Amygdala (tissue), 56 donors: ENCODE measurements at regions not wholly inside any gene's neighbourhood (a gene's known extent, or its start where the extent isn't known, plus 50 kb on each side); places are given as distances from the start of the nearest gene placed in this dataset.

Experiments used
- DNase-seq, 56 donors: peaks; one replicate each; lab custom pipeline; 2025; lab: John Stamatoyannopoulos, UW

GRCh38 chr5:88666761-88667495, 216.1 kb downstream of the MEF2C start:
- peak in 1 of 56 donors; percentile 66 for DNase-seq

- DNase-seq: peak in 23 of 56 donors; percentile 24 to 83 (median 49)
Measured at GRCh38 chr5:88665750-88666215, 217.2 kb downstream of the MEF2C start.

DNA sequence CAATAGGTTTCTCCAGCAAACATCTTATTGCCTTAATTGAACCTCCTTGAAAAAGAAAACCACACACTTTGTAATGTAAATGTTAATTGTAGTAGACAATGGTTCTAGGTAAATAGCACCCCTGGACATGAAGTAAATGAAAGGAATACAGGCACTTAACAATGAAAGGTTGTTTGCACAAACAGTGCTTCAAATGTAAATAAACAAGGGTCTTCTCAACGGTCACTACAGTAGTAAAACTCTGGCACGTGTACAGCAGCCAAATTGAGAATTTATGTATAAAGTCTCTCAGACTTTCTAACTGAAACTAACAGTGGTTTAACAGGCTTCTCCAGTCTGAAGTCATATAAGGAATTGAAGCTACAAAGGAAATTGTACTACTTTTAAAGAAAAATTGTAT, 218.3 kb downstream of the MEF2C start:
- no peak for DNase-seq

GRCh38 chr5:88663793-88664216, 219.2 kb downstream of the MEF2C start:
- peak in 14 of 56 donors; percentile 7 to 73 (median 38) for DNase-seq

GRCh38 chr5:88662846-88663245, 220.1 kb downstream of the MEF2C start:
- no peak for DNase-seq

GRCh38 chr5:88661806-88662207, 221.2 kb downstream of the MEF2C start:
- DNase-seq: no peak

GRCh38 chr5:88660947-88661805, 221.8 kb downstream of the MEF2C start:
- peak in 51 of 56 donors; percentile 69 to 99 (median 97) for DNase-seq

- peak in 26 of 56 donors; percentile 53 to 93 (median 74) for DNase-seq
Measured at GRCh38 chr5:88660264-88660946, 222.6 kb downstream of the MEF2C start.

DNA sequence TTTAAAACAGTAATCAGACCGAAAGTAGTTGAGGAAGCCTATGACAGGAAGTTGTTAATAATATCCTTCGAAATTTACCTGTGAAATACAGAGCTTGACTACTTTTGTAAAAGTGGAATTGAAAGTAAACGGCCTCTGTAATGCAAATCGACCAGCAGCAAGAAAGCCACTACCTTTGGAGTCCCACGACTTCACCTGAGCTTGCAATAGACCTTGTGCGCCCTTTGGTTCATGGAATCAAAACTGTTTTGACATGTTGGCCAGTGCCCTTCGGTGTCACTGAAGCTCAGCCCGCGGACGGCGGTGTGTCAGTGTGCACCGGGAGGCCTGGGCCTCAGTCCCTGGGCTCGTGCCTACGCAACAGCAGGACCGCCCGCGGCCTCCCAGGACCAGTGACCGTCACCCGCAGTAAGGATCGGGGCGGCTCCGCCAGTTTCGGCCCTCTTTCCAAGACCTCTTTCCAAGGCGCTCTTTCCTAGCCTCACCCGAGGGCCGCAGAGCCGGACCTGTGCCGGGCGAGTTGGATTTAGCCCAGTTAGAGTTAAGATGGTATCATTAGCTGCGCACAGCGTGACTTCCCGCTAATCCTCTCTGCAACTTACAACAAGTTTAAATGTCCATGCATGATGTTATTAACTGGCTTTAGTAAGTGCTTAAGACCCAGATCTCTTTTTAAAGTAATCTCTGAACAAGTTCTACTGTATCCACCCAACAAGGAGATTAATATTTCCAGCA, 223.3 kb downstream of the MEF2C start:
- DNase-seq: peak in 30 of 56 donors; percentile 12 to 75 (median 52)

GRCh38 chr5:88658886-88659285, 224.1 kb downstream of the MEF2C start:
- no peak for DNase-seq

DNA sequence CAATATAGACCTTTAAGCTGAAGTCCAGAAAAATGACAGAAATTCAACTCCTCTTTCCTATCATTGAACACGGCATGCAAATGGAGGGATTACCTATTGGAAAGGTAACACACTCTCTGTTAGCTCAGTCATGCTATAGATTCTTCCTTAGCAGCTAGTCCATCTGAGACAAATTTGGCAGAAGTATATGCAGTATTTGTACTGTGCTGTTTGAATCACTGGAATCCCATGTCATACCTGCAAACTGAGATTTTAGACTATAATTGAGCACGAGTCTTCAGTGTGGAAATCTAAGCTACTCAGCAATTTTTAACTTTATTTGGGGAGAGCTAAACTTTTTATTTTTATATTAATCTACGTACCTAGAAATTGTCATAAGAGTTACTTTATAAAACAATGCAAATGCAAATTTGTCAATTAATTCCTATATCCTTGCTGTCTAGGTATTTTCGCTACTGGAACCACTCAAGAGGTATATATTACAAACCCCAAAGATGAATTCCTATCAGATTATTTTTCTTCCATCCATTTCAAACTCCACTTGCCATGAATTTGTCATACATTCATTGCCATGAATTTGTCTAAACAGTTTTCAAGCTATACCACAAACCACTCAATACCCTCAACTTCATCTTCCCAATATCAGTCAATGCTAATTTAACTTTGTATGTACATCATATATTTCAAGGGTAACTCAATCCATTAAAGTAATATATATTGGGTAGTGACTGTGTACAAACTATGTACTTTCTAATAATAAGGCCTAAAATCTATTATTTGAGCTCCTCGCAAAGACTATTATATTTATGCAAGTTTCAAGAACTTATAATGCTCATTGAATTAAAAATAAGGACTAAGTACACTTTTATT, 224.8 kb downstream of the MEF2C start:
- no peak for DNase-seq

- no peak for DNase-seq
Measured at GRCh38 chr5:88657136-88657535, 225.8 kb downstream of the MEF2C start.

DNA sequence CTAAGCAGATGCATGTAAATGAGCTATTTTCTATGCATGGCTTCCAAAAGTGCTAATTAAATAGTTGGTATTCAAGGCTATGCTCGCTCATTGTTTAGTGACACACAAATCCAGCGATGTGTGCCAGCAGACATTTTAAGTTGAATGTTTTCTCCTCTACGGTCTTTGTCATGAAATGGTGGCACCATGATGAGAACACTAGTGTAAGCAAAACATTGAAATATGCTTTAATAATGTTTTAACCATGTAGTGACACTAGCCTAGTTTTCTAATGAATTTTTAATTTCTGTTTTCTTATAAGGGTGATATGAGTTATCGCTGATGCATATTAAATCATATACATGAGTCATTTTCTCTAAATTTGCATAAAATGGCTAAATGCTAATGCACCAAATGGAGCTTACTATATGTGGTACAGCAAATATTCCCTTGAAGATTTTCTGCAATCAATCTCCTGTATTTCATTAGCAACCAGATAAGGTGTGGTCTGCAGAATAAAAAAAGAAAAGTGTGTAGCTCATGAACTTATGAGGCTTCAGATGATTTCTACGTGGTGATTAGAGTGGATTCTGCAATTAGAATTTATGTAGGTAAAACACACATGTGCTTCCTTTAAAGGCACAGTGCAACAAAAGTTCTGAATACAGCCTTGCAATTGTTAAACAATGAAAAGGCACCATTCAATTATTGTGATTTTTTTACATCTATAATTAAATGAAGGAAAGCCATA, 226.6 kb downstream of the MEF2C start:
- peak in 10 of 56 donors; percentile 7 to 68 (median 32) for DNase-seq

- no peak for DNase-seq
Measured at GRCh38 chr5:88653471-88653870, 229.5 kb downstream of the MEF2C start.

- DNase-seq: no peak
Measured at GRCh38 chr5:88647901-88648300, 235.1 kb downstream of the MEF2C start.

DNA sequence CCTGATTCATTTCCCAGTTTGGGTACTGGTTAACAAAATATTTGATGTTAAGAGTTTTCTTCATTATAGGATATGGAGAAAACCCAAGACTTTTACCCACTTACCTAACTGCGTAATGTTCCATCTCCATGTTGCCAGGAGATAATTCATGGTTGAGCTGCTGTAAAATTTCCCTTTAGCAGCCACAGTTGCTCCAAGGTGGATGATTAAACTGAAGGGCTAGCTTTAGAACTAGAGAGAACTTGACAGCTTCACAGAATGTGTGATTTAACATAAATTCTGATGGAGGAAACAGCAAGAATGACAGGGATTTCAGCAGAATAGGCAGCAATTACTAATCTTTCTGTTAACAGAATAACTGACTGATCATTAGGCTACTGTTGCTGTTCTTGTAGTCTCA, 236.1 kb downstream of the MEF2C start:
- DNase-seq: no peak

DNA sequence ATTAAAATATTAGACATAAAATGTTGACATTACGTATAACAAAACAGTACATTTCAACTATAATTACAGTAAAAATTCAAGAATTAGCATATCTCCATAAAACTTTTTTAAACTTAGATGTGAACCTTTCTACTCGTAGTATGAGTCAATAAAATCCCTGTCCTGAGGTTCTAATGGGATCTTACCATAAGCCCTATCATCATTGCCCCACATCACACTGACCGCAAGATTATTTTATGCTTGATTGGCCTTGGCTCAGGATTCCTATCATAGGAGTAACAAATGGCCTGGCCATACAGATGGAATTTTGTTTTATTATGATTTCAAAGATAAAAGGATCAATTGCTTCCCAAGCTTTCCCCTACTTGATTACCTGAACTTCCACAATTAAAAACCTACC, 238.3 kb downstream of the MEF2C start:
- no peak for DNase-seq

- DNase-seq: no peak
Measured at GRCh38 chr5:88643315-88643714, 239.7 kb downstream of the MEF2C start.
